Type B pancreatic cell (in vitro differentiated cells): ENCODE measurements at regions not wholly inside any gene's neighbourhood (a gene's known extent, or its start where the extent isn't known, plus 50 kb on each side); places are given as distances from the start of the nearest gene placed in this dataset.

ENCODE experiments used
- DNase-seq: peaks from one replicate; pipeline ENCODE4 v3.0.0; 2021; ENCODE audit warnings: mixed read lengths; ENCODE audit not compliant: unreplicated experiment; ENCODE audit errors: extremely low spot score
- H3K27ac Mint-ChIP-seq: 2 replicates; pipeline ENCODE4 v1.8.0; 2021; ENCODE audit warnings: mild to moderate bottlenecking, mixed read lengths
- H3K27me3 Mint-ChIP-seq: 2 replicates; pipeline ENCODE4 v1.8.0; 2021; ENCODE audit warnings: mixed read lengths
- H3K36me3 Mint-ChIP-seq: 2 replicates; pipeline ENCODE4 v1.8.0; 2021; ENCODE audit warnings: mixed read lengths
- H3K4me1 Mint-ChIP-seq: one replicate; pipeline ENCODE4 v1.8.0; 2021; ENCODE audit warnings: mixed read lengths; ENCODE audit not compliant: unreplicated experiment
- H3K4me3 Mint-ChIP-seq: 2 replicates; pipeline ENCODE4 v1.8.0; 2021; ENCODE audit warnings: mild to moderate bottlenecking, mixed read lengths
- H3K9me3 Mint-ChIP-seq: 2 replicates; pipeline ENCODE4 v1.8.0; 2021; ENCODE audit warnings: mixed read lengths
- TF ChIP-seq, protein P1 (sequence below): fragments of 200-600 bp; sonication (generic); conservative IDR thresholded peaks from 2 replicates; pipeline ENCODE4 v1.5.0; 2021; ENCODE audit warnings: antibody characterized with exemption, mild to moderate bottlenecking

- TF ChIP-seq, protein P1, sequence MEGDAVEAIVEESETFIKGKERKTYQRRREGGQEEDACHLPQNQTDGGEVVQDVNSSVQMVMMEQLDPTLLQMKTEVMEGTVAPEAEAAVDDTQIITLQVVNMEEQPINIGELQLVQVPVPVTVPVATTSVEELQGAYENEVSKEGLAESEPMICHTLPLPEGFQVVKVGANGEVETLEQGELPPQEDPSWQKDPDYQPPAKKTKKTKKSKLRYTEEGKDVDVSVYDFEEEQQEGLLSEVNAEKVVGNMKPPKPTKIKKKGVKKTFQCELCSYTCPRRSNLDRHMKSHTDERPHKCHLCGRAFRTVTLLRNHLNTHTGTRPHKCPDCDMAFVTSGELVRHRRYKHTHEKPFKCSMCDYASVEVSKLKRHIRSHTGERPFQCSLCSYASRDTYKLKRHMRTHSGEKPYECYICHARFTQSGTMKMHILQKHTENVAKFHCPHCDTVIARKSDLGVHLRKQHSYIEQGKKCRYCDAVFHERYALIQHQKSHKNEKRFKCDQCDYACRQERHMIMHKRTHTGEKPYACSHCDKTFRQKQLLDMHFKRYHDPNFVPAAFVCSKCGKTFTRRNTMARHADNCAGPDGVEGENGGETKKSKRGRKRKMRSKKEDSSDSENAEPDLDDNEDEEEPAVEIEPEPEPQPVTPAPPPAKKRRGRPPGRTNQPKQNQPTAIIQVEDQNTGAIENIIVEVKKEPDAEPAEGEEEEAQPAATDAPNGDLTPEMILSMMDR: no peak
- peaks cover 4% of the 10 kb centered on the region for H3K4me1 Mint-ChIP-seq
- no peak overlapping the region for H3K27ac Mint-ChIP-seq
- no peak overlapping the region for H3K4me3 Mint-ChIP-seq
- H3K27me3 Mint-ChIP-seq: no peaks in the 10 kb centered on the region
- H3K36me3 Mint-ChIP-seq: peaks cover 4% of the 10 kb centered on the region
- no peak for DNase-seq
- peaks cover 13% of the 10 kb centered on the region for H3K9me3 Mint-ChIP-seq
These were observed 819.3 kb downstream of the KCNJ2 start for GRCh38 chr17:70988622-70989021.

- TF ChIP-seq, protein P1: no peak
- Mint-ChIP-seq H3K27me3 (no peaks in the 10 kb centered on the region), H3K4me3 (no peak overlapping the region), H3K27ac (no peak overlapping the region), H3K9me3 (peaks cover 13% of the 10 kb centered on the region), H3K36me3 (peaks cover 4% of the 10 kb centered on the region), H3K4me1 (peaks cover 4% of the 10 kb centered on the region)
- DNase-seq: no peak
These were observed 819.9 kb downstream of the KCNJ2 start for GRCh38 chr17:70989280-70989679.

DNA sequence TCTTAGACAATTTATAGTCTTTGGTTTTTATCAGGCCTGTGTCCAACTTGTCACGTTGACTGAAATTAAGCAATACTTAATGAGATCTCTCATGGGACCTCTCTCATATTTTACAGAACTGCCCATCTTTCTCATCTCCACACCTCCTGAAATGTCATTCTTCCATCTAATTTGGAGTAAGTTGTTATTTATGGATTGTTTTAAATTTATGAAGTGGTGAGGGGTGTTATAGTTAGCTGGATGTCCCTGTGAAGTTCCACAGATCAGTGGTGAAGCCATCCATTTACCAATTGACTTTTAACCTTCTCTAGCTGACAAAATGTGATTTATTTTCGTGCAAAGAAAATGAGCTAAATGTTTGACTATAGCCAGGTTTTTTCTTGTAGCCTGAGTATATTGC, 824.9 kb downstream of the KCNJ2 start:
- no peaks in the 10 kb centered on the region for H3K4me1 Mint-ChIP-seq
- no peaks in the 10 kb centered on the region for H3K9me3 Mint-ChIP-seq
- no peak for DNase-seq
- no peaks in the 10 kb centered on the region for H3K36me3 Mint-ChIP-seq
- H3K4me3 Mint-ChIP-seq: no peak overlapping the region
- H3K27ac Mint-ChIP-seq: no peak overlapping the region
- TF ChIP-seq, protein P1: no peak
- H3K27me3 Mint-ChIP-seq: no peaks in the 10 kb centered on the region

DNA sequence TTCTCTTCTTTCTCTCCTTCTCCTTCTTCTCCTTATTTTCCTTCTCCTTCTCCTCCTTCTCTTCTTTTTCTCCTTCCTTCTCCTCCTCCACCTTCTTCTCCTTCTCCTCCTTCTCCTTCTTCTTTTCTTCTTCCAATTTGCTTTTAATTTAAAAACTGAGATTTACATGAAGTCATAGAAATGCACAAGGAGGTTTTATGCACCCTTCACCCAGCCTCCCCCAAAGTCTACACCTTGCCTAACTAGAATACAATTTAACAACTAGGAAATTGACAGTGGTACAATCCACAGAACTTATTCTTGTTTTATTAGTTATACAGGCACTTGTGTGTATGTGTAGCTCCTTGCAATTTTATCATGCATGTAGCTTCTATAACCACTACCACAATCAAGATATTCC, 826.7 kb downstream of the KCNJ2 start:
- no peaks in the 10 kb centered on the region for H3K9me3 Mint-ChIP-seq
- no peak for DNase-seq
- no peaks in the 10 kb centered on the region for H3K4me1 Mint-ChIP-seq
- H3K27me3 Mint-ChIP-seq: no peaks in the 10 kb centered on the region
- H3K36me3 Mint-ChIP-seq: no peaks in the 10 kb centered on the region
- TF ChIP-seq, protein P1: no peak
- H3K27ac Mint-ChIP-seq: no peak overlapping the region
- no peak overlapping the region for H3K4me3 Mint-ChIP-seq

- Mint-ChIP-seq H3K27me3 (no peaks in the 10 kb centered on the region), H3K4me1 (no peaks in the 10 kb centered on the region), H3K27ac (no peak overlapping the region), H3K4me3 (no peak overlapping the region), H3K36me3 (no peaks in the 10 kb centered on the region), H3K9me3 (no peaks in the 10 kb centered on the region)
- TF ChIP-seq, protein P1: no peak
- DNase-seq: no peak
These were observed 834.4 kb downstream of the KCNJ2 start for GRCh38 chr17:71003736-71004135.

- Mint-ChIP-seq H3K36me3 (no peaks in the 10 kb centered on the region), H3K27me3 (no peaks in the 10 kb centered on the region), H3K27ac (no peak overlapping the region), H3K4me3 (no peak overlapping the region), H3K4me1 (no peaks in the 10 kb centered on the region), H3K9me3 (no peaks in the 10 kb centered on the region)
- TF ChIP-seq, protein P1: no peak
- DNase-seq: no peak
These were observed 835.1 kb downstream of the KCNJ2 start for GRCh38 chr17:71004413-71004812.
